RWPE2 (cell line): ENCODE measurements at regions not wholly inside any gene's neighbourhood (a gene's known extent, or its start where the extent isn't known, plus 50 kb on each side); places are given as distances from the start of the nearest gene placed in this dataset.
A peak's percentile ranks its signal among the peaks of the same experiment; 100 is the strongest.

ENCODE experiments used
- ATAC-seq: fragments of 200-7000 bp; cut with Tn5 transposase; 3 replicates; pipeline ENCODE4 v1.9.1; 2021; ENCODE audit warnings: low read depth
- DNase-seq: peaks from one replicate; pipeline ENCODE4 v3.0.0-alpha.2; 2020; ENCODE audit warnings: low spot score
- H3K27ac ChIP-seq: fragments of 450-650 bp; 2 replicates; pipeline ENCODE4 v1.5.1; 2017; ENCODE audit warnings: mild to moderate bottlenecking; ENCODE audit not compliant: poor library complexity, severe bottlenecking
- H3K27me3 ChIP-seq: fragments of 250-450 bp; sonication (Bioruptor Pico); 2 replicates; pipeline ENCODE4 v1.5.1; 2021; ENCODE audit warnings: mild to moderate bottlenecking, moderate library complexity; ENCODE audit not compliant: insufficient read depth, poor library complexity, severe bottlenecking
- H3K36me3 ChIP-seq: fragments of 250-450 bp; sonication (Bioruptor Pico); 2 replicates; pipeline ENCODE4 v1.5.1; 2020; ENCODE audit warnings: low read depth, mild to moderate bottlenecking, moderate library complexity
- H3K4me1 ChIP-seq: fragments of 250-450 bp; sonication (Bioruptor Pico); 2 replicates; pipeline ENCODE4 v1.5.1; 2021; ENCODE audit warnings: mild to moderate bottlenecking, moderate library complexity; ENCODE audit not compliant: insufficient read depth, poor library complexity, severe bottlenecking
- H3K4me3 ChIP-seq: fragments of 250-450 bp; sonication (Bioruptor Pico); 2 replicates; pipeline ENCODE4 v1.5.1; 2021; ENCODE audit warnings: mild to moderate bottlenecking, moderate library complexity; ENCODE audit not compliant: severe bottlenecking
- H3K9me3 ChIP-seq: fragments of 250-450 bp; sonication (Bioruptor Pico); 2 replicates; pipeline ENCODE4 v1.5.1; 2021; ENCODE audit warnings: mild to moderate bottlenecking, moderate library complexity; ENCODE audit not compliant: severe bottlenecking
- CTCF ChIP-seq: fragments of 450-650 bp; IDR thresholded peaks from one replicate; pipeline ENCODE4 v1.5.1; 2017; ENCODE audit warnings: mild to moderate bottlenecking, moderate library complexity; ENCODE audit not compliant: poor library complexity, severe bottlenecking

GRCh38 chr3:94985778-94986177 lies 922.9 kb downstream of the NSUN3 start:
- Histone ChIP-seq H3K27me3 (no peaks in the 10 kb centered on the region), H3K36me3 (no peaks in the 10 kb centered on the region), H3K4me1 (no peaks in the 10 kb centered on the region), H3K9me3 (no peaks in the 10 kb centered on the region), H3K27ac (no peak overlapping the region), H3K4me3 (no peak overlapping the region)
- ATAC-seq (no peak), DNase-seq (no peak)
- no peak for TF ChIP-seq CTCF

- ATAC-seq: no peak
- no peak for DNase-seq
- Histone ChIP-seq H3K36me3 (no peaks in the 10 kb centered on the region), H3K27ac (no peak overlapping the region), H3K4me1 (no peaks in the 10 kb centered on the region), H3K9me3 (no peaks in the 10 kb centered on the region), H3K4me3 (no peak overlapping the region), H3K27me3 (no peaks in the 10 kb centered on the region)
- TF ChIP-seq CTCF: peak; percentile 23
These were observed 928.3 kb downstream of the NSUN3 start for GRCh38 chr3:94990952-94991705.

- DNase-seq (no peak), ATAC-seq (no peak)
- Histone ChIP-seq H3K9me3 (no peaks in the 10 kb centered on the region), H3K4me3 (no peak overlapping the region), H3K36me3 (no peaks in the 10 kb centered on the region), H3K27me3 (no peaks in the 10 kb centered on the region), H3K27ac (no peak overlapping the region), H3K4me1 (no peaks in the 10 kb centered on the region)
- TF ChIP-seq CTCF: no peak
These were observed 933.9 kb downstream of the NSUN3 start for GRCh38 chr3:94996743-94997142.

- H3K9me3 ChIP-seq: no peaks in the 10 kb centered on the region
- TF ChIP-seq CTCF: no peak
- DNase-seq: no peak
- no peaks in the 10 kb centered on the region for H3K36me3 ChIP-seq
- H3K4me3 ChIP-seq: no peak overlapping the region
- H3K27ac ChIP-seq: no peak overlapping the region
- ATAC-seq: no peak
- H3K4me1 ChIP-seq: no peaks in the 10 kb centered on the region
- no peaks in the 10 kb centered on the region for H3K27me3 ChIP-seq
These were observed 939.7 kb downstream of the NSUN3 start for GRCh38 chr3:95002438-95003046.

- Histone ChIP-seq H3K4me1 (no peaks in the 10 kb centered on the region), H3K27me3 (no peaks in the 10 kb centered on the region), H3K4me3 (no peak overlapping the region), H3K36me3 (no peaks in the 10 kb centered on the region), H3K9me3 (no peaks in the 10 kb centered on the region), H3K27ac (no peak overlapping the region)
- no peak for TF ChIP-seq CTCF
- DNase-seq (no peak), ATAC-seq (no peak)
These were observed 965.8 kb downstream of the NSUN3 start for GRCh38 chr3:95028688-95029087.
